NCI-H82 treated with DMSO at 0.1 percent for 48 hours (cell line): ENCODE measurements at regions not wholly inside any gene's neighbourhood (a gene's known extent, or its start where the extent isn't known, plus 50 kb on each side); places are given as distances from the start of the nearest gene placed in this dataset.
"Not testable (repeated sequence)": the region's sequence is repeated elsewhere in the genome, so short reads cannot be mapped to it uniquely, and the experiment has no call there.

Experiments used
- DNase-seq: peaks from one replicate; lab custom pipeline; 2025; ENCODE audit not compliant: unreplicated experiment; lab: John Stamatoyannopoulos, UW

DNA sequence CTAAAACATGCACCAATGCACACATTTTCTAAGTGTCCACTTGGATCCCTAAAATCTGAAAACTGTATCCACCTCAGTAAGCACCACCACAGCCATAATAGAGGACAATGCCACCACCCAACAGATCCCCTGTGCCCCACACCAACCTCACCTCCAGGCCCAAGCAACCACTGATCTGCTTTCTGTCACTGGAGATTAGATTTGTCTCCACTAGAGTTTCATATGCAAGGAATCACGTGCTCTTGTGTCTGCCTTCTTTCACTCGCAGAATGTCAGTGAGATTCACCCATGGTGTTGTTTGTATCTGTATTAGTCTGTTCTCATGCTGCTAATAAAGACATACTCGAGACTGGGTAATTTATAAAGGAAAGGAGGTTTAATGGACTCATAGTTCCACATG is 216.1 kb upstream of the WWC1 start:
- no peak for DNase-seq

DNA sequence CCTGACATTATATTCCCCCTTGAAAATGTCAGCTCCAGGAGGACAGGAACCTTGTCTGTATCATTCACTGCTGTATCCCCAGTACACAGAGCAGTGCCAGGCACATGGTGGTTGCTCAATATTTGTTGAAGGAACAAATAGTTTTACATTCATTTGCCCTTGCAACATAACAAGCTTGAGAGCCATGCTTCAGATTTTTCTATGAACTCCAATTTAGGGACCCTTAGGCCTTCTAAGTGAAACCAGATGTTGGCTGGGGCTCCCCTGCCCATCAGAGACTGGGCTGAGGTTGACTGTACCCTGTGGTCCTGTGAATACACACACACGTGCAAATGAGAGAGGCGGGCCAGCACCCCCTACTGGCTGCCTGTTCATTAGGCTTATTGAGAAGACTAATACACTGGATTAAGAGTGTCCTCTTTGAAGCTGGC is 214.9 kb upstream of the WWC1 start:
- DNase-seq = no peak

- DNase-seq = no peak
Measured at GRCh38 chr5:168085261-168086031, 206.0 kb upstream of the WWC1 start.

DNA sequence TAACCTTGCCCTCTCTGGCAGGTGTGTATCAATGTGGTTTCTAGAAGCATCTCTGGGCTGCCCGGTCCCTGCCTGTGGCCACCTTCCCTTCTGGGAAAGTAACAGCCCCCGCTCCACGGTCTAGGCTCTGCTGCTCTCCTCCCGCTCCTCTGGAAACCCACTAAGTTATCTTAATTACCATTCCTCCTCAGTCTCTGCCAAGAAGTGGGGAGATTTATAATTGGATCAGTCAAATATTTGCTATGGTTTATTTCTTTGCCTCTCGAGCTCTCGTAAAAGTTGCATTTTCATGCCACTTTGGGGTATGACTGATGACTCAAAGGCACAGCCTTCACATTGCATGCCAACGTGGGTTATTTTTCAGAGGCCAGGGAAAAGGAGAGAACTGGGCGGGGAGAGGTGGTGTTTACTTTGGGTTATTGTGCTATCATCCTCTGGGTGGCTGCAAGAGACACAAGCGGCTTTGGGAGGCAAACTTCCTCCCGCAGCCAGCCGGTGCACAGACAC is 205.3 kb upstream of the WWC1 start:
- DNase-seq = peak; percentile 16

- no peak for DNase-seq
Measured at GRCh38 chr5:168086746-168087145, 204.7 kb upstream of the WWC1 start.

GRCh38 chr5:168088410-168089173 is 202.9 kb upstream of the WWC1 start:
- no peak for DNase-seq

DNA sequence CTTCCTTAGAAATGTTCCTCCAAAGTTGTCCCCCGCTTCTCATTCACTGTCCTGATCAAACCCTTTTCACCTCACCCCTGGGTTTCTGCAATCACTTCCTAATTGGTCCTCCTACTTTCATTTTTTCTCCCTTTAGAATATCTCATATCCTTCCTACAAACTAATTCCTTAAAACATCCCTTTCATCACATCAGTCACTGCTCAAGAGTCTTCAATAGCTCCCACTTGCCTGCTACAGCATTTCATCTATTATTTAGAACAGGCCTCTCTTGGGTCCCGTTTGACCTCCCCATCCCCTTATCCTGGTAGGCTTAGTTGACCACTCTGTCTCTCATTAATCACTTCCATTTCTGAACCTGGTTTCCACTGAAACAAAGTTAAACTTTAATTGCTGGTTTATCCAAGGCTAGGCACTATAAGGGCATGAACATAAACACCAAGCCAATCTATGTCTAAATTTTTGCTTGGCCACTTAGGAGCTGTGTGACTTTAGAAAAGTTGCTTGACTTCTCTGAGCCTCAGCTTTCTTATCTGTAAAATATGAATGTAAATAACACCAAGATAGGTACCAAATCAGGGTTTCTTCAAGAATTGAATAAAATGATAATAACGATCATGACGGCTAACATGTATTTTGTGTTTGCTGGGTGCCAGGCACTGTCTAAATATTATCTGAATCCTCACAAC is 202.1 kb upstream of the WWC1 start:
- no peak for DNase-seq

DNA sequence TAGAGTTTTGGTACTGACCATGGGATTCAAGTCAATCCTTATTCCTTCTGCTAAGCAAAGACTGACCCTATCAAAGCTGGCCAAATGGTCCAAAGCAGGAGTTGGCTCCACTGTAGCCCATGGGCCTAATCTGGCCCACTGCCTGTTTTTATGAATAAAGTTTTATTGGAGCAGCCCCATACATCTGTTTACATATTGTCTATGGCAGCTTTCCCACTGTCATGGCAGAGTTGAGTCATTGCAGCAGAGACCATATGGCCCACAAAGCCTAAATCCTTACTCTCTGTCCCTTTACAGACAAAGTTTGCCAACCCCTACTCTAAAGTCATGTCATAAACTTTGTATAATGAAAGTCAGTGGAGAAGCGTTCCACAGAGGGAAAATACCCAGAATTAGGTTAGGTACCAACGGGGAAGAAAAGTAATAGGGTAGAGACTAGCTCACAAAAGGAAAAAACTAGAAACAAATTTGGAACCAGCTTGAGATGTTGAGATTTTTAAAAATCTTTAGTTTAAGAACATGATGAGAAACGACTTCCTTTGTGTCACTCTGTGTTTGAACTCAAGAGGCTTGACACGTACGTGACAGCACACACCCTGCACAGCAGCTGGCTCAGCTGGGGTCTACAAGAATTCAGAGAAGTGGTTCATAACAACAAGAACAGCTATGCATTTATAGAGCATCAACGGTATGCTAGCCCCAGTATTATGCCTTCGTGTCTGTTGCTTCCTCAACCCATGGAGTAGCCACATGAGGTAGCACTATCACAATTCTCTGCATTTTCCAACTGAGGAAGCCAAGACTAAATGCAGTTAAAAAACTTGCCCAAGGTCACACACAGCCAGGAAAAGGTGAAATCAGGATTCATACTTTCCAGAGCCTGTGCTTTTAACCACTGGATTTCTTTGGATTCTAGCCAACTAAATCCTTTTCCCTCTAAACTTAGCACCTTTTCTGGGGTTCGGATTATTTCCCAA is 198.9 kb upstream of the WWC1 start:
- no peak for DNase-seq

DNA sequence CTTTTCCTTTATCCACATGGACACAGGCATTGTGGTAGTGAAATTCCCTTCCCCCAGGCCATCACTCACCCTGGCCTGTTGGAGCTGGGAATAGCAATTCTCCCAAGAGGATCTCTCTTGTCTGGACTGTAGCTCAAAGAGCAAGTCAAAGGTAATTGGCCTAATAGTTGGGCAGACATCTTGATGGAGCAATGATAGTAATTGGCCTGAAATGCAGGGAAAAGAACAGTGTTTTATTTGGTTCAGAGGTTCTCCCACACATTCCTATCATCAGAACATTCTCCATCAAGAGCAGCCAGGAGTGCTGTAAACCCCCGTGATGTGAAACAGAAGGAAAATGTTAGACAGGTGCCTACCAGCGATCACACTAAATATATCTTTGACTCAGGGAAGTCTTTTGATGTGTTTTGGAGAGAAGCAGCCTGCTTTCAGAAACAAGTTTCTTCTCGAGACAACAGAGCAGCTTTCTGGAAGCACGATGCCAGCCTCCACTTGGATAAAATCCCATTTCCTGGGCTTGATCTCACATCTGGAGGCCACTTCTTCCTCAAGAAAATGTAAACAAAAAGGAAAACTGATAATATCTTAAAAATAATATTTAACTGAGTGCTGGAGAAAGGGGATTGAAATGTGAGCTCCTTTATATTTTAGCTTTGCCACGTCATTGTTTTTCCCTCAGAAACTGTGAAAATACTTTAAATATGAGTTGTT is 198.1 kb upstream of the WWC1 start:
- DNase-seq = no peak

DNA sequence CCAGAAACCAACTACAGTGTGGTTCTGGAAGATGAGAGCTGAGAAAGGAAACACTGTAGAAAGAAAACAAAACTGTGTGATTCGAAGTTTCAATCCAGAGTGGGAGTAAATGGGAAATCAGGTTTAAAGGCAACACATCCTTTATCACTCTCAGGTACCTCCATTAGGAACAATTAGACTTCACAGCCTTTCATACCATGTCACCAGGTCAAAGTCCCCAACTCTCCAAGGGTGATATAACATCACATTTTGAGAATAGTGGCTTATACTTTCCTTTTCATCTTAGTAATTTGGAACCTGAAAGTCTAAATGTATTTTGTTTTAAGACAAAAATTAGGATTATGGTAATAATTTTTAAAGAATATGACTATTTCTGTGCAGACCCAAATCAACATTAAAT is 194.9 kb upstream of the WWC1 start:
- no peak for DNase-seq

GRCh38 chr5:168097876-168098653 is 193.4 kb upstream of the WWC1 start:
- DNase-seq = peak; percentile 52

DNA sequence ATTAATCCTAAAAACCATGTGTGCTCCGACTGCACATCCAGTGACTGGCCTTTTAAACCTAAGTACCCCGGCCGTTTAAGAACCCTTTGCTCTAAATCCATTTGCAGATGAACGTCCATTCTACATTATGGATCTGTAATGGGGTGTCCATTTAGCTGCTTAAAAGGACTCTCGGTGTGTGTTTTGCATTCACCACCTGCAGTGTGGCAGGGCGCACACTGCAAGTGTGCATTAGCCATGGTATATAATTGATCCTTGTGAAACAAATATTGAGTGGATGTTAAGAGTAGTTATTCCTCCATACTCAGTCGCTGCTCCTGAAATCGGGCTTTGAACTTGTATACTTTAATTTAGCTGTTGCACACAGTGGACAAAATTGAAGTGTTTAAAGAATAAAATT is 190.1 kb upstream of the WWC1 start:
- DNase-seq = no peak

GRCh38 chr5:168103018-168103417 is 188.4 kb upstream of the WWC1 start:
- DNase-seq = not testable (repeated sequence)

DNA sequence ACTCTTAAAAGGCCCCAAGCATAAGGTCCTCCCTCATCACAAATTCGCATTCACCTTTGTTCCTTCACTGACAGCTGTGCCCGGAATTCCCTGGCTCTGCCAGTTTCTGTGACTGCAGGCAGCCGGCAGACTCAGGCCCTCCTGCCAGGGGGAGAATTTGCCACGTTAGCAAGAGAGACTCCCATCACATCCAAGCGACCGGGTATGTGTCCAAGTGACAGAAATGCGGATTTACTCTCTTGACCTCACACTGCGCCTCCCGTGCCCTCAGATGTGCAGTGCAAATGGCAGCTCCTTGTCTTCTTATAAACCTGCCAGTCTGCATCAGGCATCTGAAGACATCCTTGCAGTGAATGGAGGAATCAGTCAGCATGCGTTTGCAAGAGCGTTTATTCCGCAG is 187.1 kb upstream of the WWC1 start:
- DNase-seq = no peak

GRCh38 chr5:168104811-168105481 is 186.5 kb upstream of the WWC1 start:
- DNase-seq = no peak

GRCh38 chr5:168106008-168106761 is 185.3 kb upstream of the WWC1 start:
- peak; percentile 18 for DNase-seq

DNA sequence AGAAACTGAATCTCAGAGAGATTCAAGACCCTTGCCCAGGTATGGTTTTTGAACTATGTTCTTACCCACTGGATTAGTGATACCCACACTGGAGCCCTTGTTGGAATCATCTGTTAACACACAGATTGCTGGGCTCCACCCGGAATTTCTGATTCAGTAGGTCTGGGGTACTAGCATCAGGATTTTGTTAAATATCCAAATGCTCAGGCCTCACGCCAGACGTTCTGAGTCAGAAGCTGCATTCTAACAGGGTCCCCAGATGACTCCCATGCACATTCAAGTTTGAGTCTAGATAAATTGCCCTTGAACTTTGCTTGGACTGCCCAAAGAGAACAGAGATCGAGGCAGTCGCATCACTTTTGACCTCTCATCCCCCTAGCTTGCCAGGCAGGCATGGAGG is 182.0 kb upstream of the WWC1 start:
- DNase-seq = no peak

DNA sequence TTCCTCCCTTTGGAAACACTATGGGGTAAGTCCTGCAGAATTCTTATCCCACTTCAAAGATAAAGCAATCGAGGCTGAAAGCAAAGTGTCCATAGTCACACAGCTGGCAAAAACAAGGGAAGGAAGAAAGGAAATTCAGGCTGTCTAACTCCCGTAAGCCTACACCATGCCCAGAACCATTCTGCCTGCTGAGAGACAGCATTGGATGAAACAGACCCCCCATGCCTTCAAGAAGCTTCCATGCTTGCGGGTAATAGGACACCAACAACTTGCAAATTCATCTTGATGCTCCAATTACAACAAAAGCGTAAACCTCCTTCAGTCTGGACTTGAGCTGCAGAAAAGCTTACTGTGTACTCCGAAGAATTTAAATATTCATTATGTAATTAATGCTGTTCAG is 181.1 kb upstream of the WWC1 start:
- no peak for DNase-seq
